PC-3 (cell line): ENCODE measurements at regions not wholly inside any gene's neighbourhood (a gene's known extent, or its start where the extent isn't known, plus 50 kb on each side); places are given as distances from the start of the nearest gene placed in this dataset.

ENCODE experiments used
- CTCF ChIP-seq: fragments of 300-600 bp; sonication (generic); conservative IDR thresholded peaks from 2 replicates; pipeline ENCODE4 v1.5.1; 2017; ENCODE audit warnings: antibody characterized with exemption, low read depth, mild to moderate bottlenecking, low read length
- EZH2 ChIP-seq: fragments of 300-600 bp; sonication (generic); IDR thresholded peaks from one replicate; pipeline ENCODE4 v1.6.1; 2017; ENCODE audit warnings: antibody characterized with exemption, mild to moderate bottlenecking, low read length; ENCODE audit not compliant: unreplicated experiment
- EZH2phosphoT487 ChIP-seq: fragments of 300-600 bp; sonication (generic); IDR thresholded peaks from 2 replicates; pipeline ENCODE4 v1.6.1; 2018; ENCODE audit warnings: mild to moderate bottlenecking, antibody characterized with exemption, low read length, borderline replicate concordance

GRCh38 chr1:234763367-234763766 lies 153.4 kb upstream of the IRF2BP2 start:
- TF ChIP-seq CTCF (no peak), EZH2 (no peak), EZH2phosphoT487 (no peak)
